Osteocyte (in vitro differentiated cells): ENCODE measurements at regions not wholly inside any gene's neighbourhood (a gene's known extent, or its start where the extent isn't known, plus 50 kb on each side); places are given as distances from the start of the nearest gene placed in this dataset.

Experiments used
- DNase-seq: peaks from one replicate; pipeline ENCODE4 v3.0.0; 2021; ENCODE audit warnings: mixed read lengths; ENCODE audit not compliant: unreplicated experiment; ENCODE audit errors: extremely low spot score
- H3K27ac Mint-ChIP-seq: one replicate; pipeline ENCODE4 v1.8.0; 2021; ENCODE audit warnings: mild to moderate bottlenecking, mixed read lengths; ENCODE audit not compliant: unreplicated experiment
- H3K27me3 Mint-ChIP-seq: one replicate; pipeline ENCODE4 v1.8.0; 2021; ENCODE audit warnings: mixed read lengths; ENCODE audit not compliant: unreplicated experiment
- H3K36me3 Mint-ChIP-seq: one replicate; pipeline ENCODE4 v1.8.0; 2021; ENCODE audit warnings: mixed read lengths; ENCODE audit not compliant: unreplicated experiment
- H3K4me1 Mint-ChIP-seq: one replicate; pipeline ENCODE4 v1.8.0; 2021; ENCODE audit warnings: mixed read lengths; ENCODE audit not compliant: unreplicated experiment
- H3K4me3 Mint-ChIP-seq: one replicate; pipeline ENCODE4 v1.8.0; 2021; ENCODE audit warnings: mild to moderate bottlenecking, moderate library complexity, mixed read lengths; ENCODE audit not compliant: unreplicated experiment
- H3K9me3 Mint-ChIP-seq: one replicate; pipeline ENCODE4 v1.8.0; 2021; ENCODE audit warnings: mixed read lengths; ENCODE audit not compliant: unreplicated experiment
- TF ChIP-seq, protein P1 (sequence below): fragments of 200-600 bp; sonication (generic); IDR thresholded peaks from 2 replicates; pipeline ENCODE4 v1.5.0; 2021; ENCODE audit warnings: antibody characterized with exemption, mild to moderate bottlenecking, moderate library complexity

DNA sequence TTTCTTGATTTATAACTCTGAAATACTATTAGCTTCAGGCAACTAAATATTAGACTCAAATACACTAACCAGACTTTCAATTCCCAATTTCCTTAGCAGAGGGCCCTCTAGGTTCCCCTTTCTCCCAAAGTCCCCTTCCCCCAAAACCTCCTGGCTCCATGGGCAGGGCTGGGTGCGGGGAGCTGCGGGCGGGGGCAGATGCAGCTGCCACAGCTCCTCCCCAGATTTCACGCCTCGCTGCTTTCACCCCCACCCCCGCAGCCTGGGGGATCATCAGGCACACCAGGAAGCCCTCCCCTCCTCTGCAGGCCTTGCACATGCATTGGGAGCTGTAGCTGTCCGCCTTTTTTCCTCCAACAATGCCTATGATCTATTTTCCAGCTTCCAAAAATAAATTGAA lies 82.8 kb upstream of the SPATA31C2 start:
- Mint-ChIP-seq H3K27ac (no peak overlapping the region), H3K27me3 (no peaks in the 10 kb centered on the region), H3K36me3 (no peaks in the 10 kb centered on the region), H3K4me3 (no peak overlapping the region), H3K9me3 (no peaks in the 10 kb centered on the region), H3K4me1 (peaks cover 1% of the 10 kb centered on the region)
- DNase-seq = no peak
- TF ChIP-seq, protein P1, sequence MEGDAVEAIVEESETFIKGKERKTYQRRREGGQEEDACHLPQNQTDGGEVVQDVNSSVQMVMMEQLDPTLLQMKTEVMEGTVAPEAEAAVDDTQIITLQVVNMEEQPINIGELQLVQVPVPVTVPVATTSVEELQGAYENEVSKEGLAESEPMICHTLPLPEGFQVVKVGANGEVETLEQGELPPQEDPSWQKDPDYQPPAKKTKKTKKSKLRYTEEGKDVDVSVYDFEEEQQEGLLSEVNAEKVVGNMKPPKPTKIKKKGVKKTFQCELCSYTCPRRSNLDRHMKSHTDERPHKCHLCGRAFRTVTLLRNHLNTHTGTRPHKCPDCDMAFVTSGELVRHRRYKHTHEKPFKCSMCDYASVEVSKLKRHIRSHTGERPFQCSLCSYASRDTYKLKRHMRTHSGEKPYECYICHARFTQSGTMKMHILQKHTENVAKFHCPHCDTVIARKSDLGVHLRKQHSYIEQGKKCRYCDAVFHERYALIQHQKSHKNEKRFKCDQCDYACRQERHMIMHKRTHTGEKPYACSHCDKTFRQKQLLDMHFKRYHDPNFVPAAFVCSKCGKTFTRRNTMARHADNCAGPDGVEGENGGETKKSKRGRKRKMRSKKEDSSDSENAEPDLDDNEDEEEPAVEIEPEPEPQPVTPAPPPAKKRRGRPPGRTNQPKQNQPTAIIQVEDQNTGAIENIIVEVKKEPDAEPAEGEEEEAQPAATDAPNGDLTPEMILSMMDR = no peak

GRCh38 chr9:88220652-88221051 lies 82.4 kb upstream of the SPATA31C2 start:
- no peak for DNase-seq
- peaks cover 1% of the 10 kb centered on the region for H3K4me1 Mint-ChIP-seq
- H3K27me3 Mint-ChIP-seq = no peaks in the 10 kb centered on the region
- TF ChIP-seq, protein P1 = no peak
- no peak overlapping the region for H3K4me3 Mint-ChIP-seq
- no peaks in the 10 kb centered on the region for H3K9me3 Mint-ChIP-seq
- no peak overlapping the region for H3K27ac Mint-ChIP-seq
- H3K36me3 Mint-ChIP-seq = no peaks in the 10 kb centered on the region

DNA sequence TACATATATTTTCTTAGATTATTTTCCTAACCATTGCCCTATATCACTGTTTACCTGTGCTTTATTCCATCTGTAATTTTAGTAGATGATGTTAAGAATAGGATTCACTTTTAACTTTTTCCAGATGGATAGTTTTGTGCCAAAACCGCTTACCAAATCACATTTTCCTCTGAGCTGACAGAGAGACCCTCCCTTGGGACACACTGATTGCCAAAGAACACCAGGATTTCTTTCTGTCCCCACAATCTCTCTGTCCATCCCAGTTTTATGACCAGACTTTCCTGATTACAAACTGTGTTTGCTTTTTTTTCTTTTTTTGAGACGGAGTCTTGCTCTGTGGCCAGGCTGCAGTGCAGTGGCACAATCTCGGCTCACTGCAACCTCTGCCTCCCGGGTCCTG lies 81.3 kb upstream of the SPATA31C2 start:
- H3K9me3 Mint-ChIP-seq = no peaks in the 10 kb centered on the region
- H3K27ac Mint-ChIP-seq = no peak overlapping the region
- peaks cover 1% of the 10 kb centered on the region for H3K4me1 Mint-ChIP-seq
- TF ChIP-seq, protein P1 = no peak
- H3K4me3 Mint-ChIP-seq = no peak overlapping the region
- no peaks in the 10 kb centered on the region for H3K36me3 Mint-ChIP-seq
- H3K27me3 Mint-ChIP-seq = peaks cover 3% of the 10 kb centered on the region
- no peak for DNase-seq

- Mint-ChIP-seq H3K4me1 (peaks cover 1% of the 10 kb centered on the region), H3K36me3 (no peaks in the 10 kb centered on the region), H3K27ac (no peak overlapping the region), H3K27me3 (peaks cover 3% of the 10 kb centered on the region), H3K9me3 (no peaks in the 10 kb centered on the region), H3K4me3 (no peak overlapping the region)
- no peak for DNase-seq
- TF ChIP-seq, protein P1 = no peak
These were observed 80.5 kb upstream of the SPATA31C2 start for GRCh38 chr9:88218726-88219125.

DNA sequence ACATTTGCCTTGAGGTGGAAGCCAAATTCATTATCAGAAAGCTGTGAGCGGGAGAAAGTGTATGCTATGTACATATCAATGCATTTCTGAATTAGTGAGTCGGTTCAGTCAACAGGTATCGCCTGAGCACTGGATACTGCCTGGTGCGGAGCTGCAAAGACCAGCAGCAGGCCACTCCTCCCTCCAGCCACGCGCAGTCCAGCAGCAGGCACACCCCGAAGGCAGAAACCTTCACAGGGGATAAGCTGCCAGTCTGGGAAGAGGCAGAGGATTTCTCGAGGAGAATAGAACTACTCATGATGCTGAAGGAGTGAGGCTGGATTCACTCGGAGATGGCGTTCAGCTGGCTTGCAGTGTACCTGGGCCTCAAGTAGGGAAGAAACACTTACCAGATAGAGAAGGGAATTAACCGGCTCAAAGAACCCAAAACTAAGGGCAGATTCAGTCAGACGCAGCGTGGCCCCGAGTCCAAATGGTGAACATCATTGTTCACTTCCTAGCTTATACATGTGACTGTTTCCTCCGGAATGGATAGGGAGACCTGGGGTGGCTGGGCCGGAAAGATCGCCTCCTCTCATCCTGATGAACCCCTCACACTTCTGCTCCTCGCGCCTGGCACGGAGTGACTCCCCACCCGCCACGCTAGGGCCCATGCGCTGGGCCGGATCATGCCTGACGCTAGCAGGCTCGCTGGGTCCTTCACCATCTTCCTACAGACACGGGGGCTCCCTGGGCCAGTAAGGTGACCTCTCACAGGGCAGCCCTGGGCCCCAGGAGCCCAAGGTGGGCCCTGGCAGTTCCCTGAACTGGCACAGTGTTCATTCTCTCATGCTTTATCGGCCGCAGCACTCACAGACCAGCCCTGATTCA lies 78.1 kb upstream of the SPATA31C2 start:
- Mint-ChIP-seq H3K27me3 (peaks cover 13% of the 10 kb centered on the region), H3K9me3 (peaks cover 5% of the 10 kb centered on the region), H3K36me3 (no peaks in the 10 kb centered on the region), H3K4me1 (peaks cover 1% of the 10 kb centered on the region), H3K4me3 (no peak overlapping the region), H3K27ac (no peak overlapping the region)
- no peak for DNase-seq
- TF ChIP-seq, protein P1 = no peak
